Endothelial cell of umbilical vein (primary cell): ENCODE measurements at regions not wholly inside any gene's neighbourhood (a gene's known extent, or its start where the extent isn't known, plus 50 kb on each side); places are given as distances from the start of the nearest gene placed in this dataset.

ENCODE experiments used
- BruUV-seq: library from RNA; stranded (reverse); fragments of 400-500 nt; replicated peaks from 2 replicates; lab custom pipeline; 2021; lab: Mats Ljungman, UMichigan
- CTCF ChIA-PET: fragments of 300-600, 350-600 bp; sonication (Branson Sonifier 250); formaldehyde crosslinking; loops from one replicate; lab custom pipeline; 2021; ENCODE audit warnings: antibody characterized with exemption, inconsistent platforms; lab: Charles Lee
- POLR2A ChIA-PET: fragments of 300-600, 350-600 bp; sonication (Branson Sonifier 250); formaldehyde crosslinking; loops from one replicate; lab custom pipeline; 2021; ENCODE audit warnings: antibody characterized with exemption, inconsistent platforms; lab: Charles Lee
- DNase-seq: peaks from one replicate; pipeline ENCODE4 v3.0.0-alpha.2; 2011; ENCODE audit warnings: low read depth, low spot score
- FAIRE-seq: peaks from 2 replicates; lab custom pipeline; 2011; peaks lifted over from hg19 to GRCh38; lab: Jason Lieb, UNC
- H2AFZ ChIP-seq: 2 replicates; pipeline ENCODE4 v1.6.0; 2012; ENCODE audit warnings: low read depth, low read length, control low read depth, inconsistent platforms
- H3K27ac ChIP-seq: 2 replicates; pipeline ENCODE4 v1.5.1; 2011; ENCODE audit warnings: low read depth, mild to moderate bottlenecking, control low read depth, low read length, moderate library complexity; ENCODE audit not compliant: insufficient read depth
- H3K27me3 ChIP-seq, 2 experiments: 2 replicates each; pipeline versions ENCODE4 v1.6.0 to v1.6.1; 2011; ENCODE audit warnings: low read length in 2 of 2, mixed read lengths in 1 of 2; ENCODE audit not compliant: control insufficient read depth in 2 of 2, insufficient read depth in 2 of 2
- H3K36me3 ChIP-seq, 2 experiments: 2 replicates in 1 of 2; 3 replicates in 1 of 2; pipeline ENCODE4 v1.5.1; 2011; ENCODE audit warnings: low read length in 2 of 2, mild to moderate bottlenecking in 1 of 2, moderate library complexity in 1 of 2; ENCODE audit not compliant: control insufficient read depth in 2 of 2, insufficient read depth in 2 of 2; ENCODE audit errors: extremely low read depth in 1 of 2
- H3K4me1 ChIP-seq: 3 replicates; pipeline ENCODE4 v1.5.1; 2011; ENCODE audit warnings: mild to moderate bottlenecking, low read length; ENCODE audit not compliant: control insufficient read depth, insufficient read depth; ENCODE audit errors: extremely low read depth
- H3K4me2 ChIP-seq: 2 replicates; pipeline ENCODE4 v1.6.1; 2011; ENCODE audit warnings: low read length, control low read depth, mixed read lengths; ENCODE audit not compliant: insufficient read depth
- H3K4me3 ChIP-seq, 3 experiments: fragments of 200-600 bp in 1 of 3; sonication (generic), shearing (Covaris generic) in 1 of 3; replicated peaks in 1 of 3; 2 replicates each; pipeline ENCODE4 v1.5.1; 2011 to 2016; ENCODE audit warnings: control low read depth in 3 of 3, low read length in 3 of 3, mild to moderate bottlenecking in 2 of 3, inconsistent platforms in 1 of 3, low read depth in 1 of 3, moderate library complexity in 1 of 3; ENCODE audit not compliant: insufficient read depth in 1 of 3
- H3K79me2 ChIP-seq: 2 replicates; pipeline ENCODE4 v1.6.0; 2012; ENCODE audit warnings: low read length, inconsistent platforms; ENCODE audit not compliant: control insufficient read depth, insufficient read depth
- H3K9ac ChIP-seq: replicated peaks from 2 replicates; pipeline ENCODE3; 2011; ENCODE audit warnings: low read length, control low read depth; ENCODE audit not compliant: insufficient read depth; ENCODE audit errors: extremely low read depth
- H3K9me1 ChIP-seq: replicated peaks from 3 replicates; pipeline ENCODE4 v1.6.0; 2011; ENCODE audit warnings: mild to moderate bottlenecking, low read length; ENCODE audit not compliant: control insufficient read depth, insufficient read depth; ENCODE audit errors: extremely low read depth
- H3K9me3 ChIP-seq: replicated peaks from 2 replicates; pipeline ENCODE4 v1.5.1; 2012; ENCODE audit warnings: low read length, inconsistent platforms; ENCODE audit not compliant: control insufficient read depth, insufficient read depth
- H4K20me1 ChIP-seq: replicated peaks from 2 replicates; pipeline ENCODE3; 2011; ENCODE audit warnings: mild to moderate bottlenecking, low read length; ENCODE audit not compliant: control insufficient read depth, insufficient read depth; ENCODE audit errors: extremely low read depth
- CTCF ChIP-seq, 2 donors: IDR thresholded peaks; 1 replicate in 1 of 2; 2 replicates in 1 of 2; pipeline ENCODE4 v1.5.1; 2011; ENCODE audit warnings: low read length in 2 of 2, mild to moderate bottlenecking in 2 of 2, moderate library complexity in 2 of 2, control low read depth in 1 of 2, inconsistent platforms in 1 of 2, low read depth in 1 of 2; ENCODE audit not compliant: insufficient read depth in 1 of 2; ENCODE audit errors: extremely low read depth in 1 of 2
- EZH2 ChIP-seq: IDR thresholded peaks from 2 replicates; pipeline ENCODE4 v1.6.1; 2012; ENCODE audit warnings: borderline replicate concordance, low read depth, mild to moderate bottlenecking, moderate library complexity, low read length, inconsistent platforms; ENCODE audit not compliant: severe bottlenecking
- FOS ChIP-seq: IDR thresholded peaks from 2 replicates; pipeline ENCODE4 v1.6.1; 2011; ENCODE audit warnings: mild to moderate bottlenecking, low read length, moderate library complexity, borderline replicate concordance; ENCODE audit not compliant: insufficient read depth
- GATA2 ChIP-seq: IDR thresholded peaks from 2 replicates; pipeline ENCODE4 v1.7.0; 2011; ENCODE audit warnings: low read depth, mild to moderate bottlenecking, moderate library complexity, mixed read lengths, low read length; ENCODE audit not compliant: insufficient read length, insufficient read depth
- JUN ChIP-seq: IDR thresholded peaks from 2 replicates; pipeline ENCODE4 v1.6.1; 2011; ENCODE audit warnings: borderline replicate concordance, low read depth; ENCODE audit not compliant: insufficient read length, insufficient read depth
- MAX ChIP-seq: IDR thresholded peaks from 2 replicates; pipeline ENCODE4 v1.6.1; 2011; ENCODE audit not compliant: insufficient read depth, insufficient read length
- MYC ChIP-seq: IDR thresholded peaks from one replicate; pipeline ENCODE4 v1.6.1; 2011; ENCODE audit warnings: mild to moderate bottlenecking, low read depth, low read length
- POLR2A ChIP-seq: IDR thresholded peaks from 2 replicates; pipeline ENCODE4 v1.6.1; 2012; ENCODE audit warnings: low read depth, mild to moderate bottlenecking, control low read depth, low read length
- POLR2AphosphoS5 ChIP-seq: IDR thresholded peaks from 2 replicates; pipeline ENCODE4 v1.6.1; 2012; ENCODE audit warnings: low read depth, mild to moderate bottlenecking, control low read depth, low read length, moderate library complexity; ENCODE audit not compliant: insufficient read depth
- dilution Hi-C: fragments of 300-500 bp; cut with MboI; formaldehyde crosslinking; loops from one replicate; pipeline ENCODE4 v1.15.0; 2019; ENCODE audit warnings: low sequenced_read_pairs; ENCODE audit not compliant: extremely low pct_ligation_motif_present
- intact Hi-C: fragments of 100-400 bp; cut with micrococcal nuclease; formaldehyde crosslinking; loops from one replicate; pipeline ENCODE4 v1.10.0; 2022

- no peak overlapping the region for H3K9ac ChIP-seq
- ChIA-PET POLR2A (no interaction called here), CTCF (no interaction called here)
- intact Hi-C loops: no loop called here
- no peaks in the 10 kb centered on the region for H3K36me3 ChIP-seq
- dilution Hi-C loops: no loop called here
- H3K4me3 ChIP-seq: no peak overlapping the region
- no peak overlapping the region for H2AFZ ChIP-seq
- DNase-seq: no peak
- H3K9me1 ChIP-seq: no peaks in the 10 kb centered on the region
- BruUV-seq: no TSS peak
- no peak for TF ChIP-seq MYC
- no peak for TF ChIP-seq FOS
- no peak for TF ChIP-seq GATA2
- TF ChIP-seq JUN: no peak
- TF ChIP-seq MAX: no peak
- no peak for TF ChIP-seq POLR2AphosphoS5
- TF ChIP-seq POLR2A: no peak
- no peak for TF ChIP-seq EZH2
- no peak for TF ChIP-seq CTCF (IDR thresholded peaks at IDR 0.05; ENCODE audit: extremely low read depth in 1 of 2, insufficient read depth in 1 of 2, low read depth in 1 of 2, low read length in 2 of 2)
- no peak overlapping the region for H3K4me2 ChIP-seq
- no peaks in the 10 kb centered on the region for H3K27me3 ChIP-seq
- H3K9me3 ChIP-seq: no peaks in the 10 kb centered on the region
- no peak overlapping the region for H3K27ac ChIP-seq
- no peaks in the 10 kb centered on the region for H3K79me2 ChIP-seq
- no peaks in the 10 kb centered on the region for H3K4me1 ChIP-seq
- no peak for FAIRE-seq
- no peaks in the 10 kb centered on the region for H4K20me1 ChIP-seq
Measured at GRCh38 chr18:52237551-52237950, 102.4 kb upstream of the DCC start.
